ENCODE measurements at regions not wholly inside any gene's neighbourhood (a gene's known extent, or its start where the extent isn't known, plus 50 kb on each side); places are given as distances from the start of the nearest gene placed in this dataset.

GRCh38 chr15:35738370-35738769 lies 192.4 kb upstream of the DPH6 start:
- Histone ChIP-seq H3K27ac (ENCODE audit: insufficient read length, low read depth, low read length) (no peak overlapping the region), H3K4ac (ENCODE audit: low read depth, low read length) (no peak overlapping the region), H3K4me1 (ENCODE audit: insufficient read depth, low read length) (no peaks in the 10 kb centered on the region), H3K4me2 (ENCODE audit: insufficient read depth, insufficient read length, low read length) (no peak overlapping the region), H3K18ac (ENCODE audit: insufficient read length, low read depth, low read length) (no peak overlapping the region), H2BK12ac (ENCODE audit: insufficient read length, low read depth, low read length) (no peak overlapping the region), H2BK120ac (ENCODE audit: low read depth, low read length, poor library complexity, severe bottlenecking) (no peak overlapping the region), H3T11ph (ENCODE audit: low read length) (no peak overlapping the region), H2BK5ac (ENCODE audit: insufficient read length, low read length) (no peak overlapping the region), H3K56ac (ENCODE audit: insufficient read length, low read depth, low read length) (no peak overlapping the region), H3K14ac (ENCODE audit: insufficient read depth, low read length) (no peak overlapping the region), H2BK20ac (ENCODE audit: low read depth, low read length, poor library complexity, severe bottlenecking) (no peak overlapping the region), H3K23ac (ENCODE audit: insufficient read length, low read depth, low read length) (no peak overlapping the region), H4K20me1 (ENCODE audit: control insufficient read depth, insufficient read depth, insufficient read length) (no peaks in the 10 kb centered on the region), H4K8ac (replicated peaks; ENCODE audit: insufficient read length, low read depth, low read length) (no peak overlapping the region), H2AK5ac (ENCODE audit: insufficient read length, low read length) (no peak overlapping the region), H2BK15ac (ENCODE audit: low read depth, low read length) (no peak overlapping the region), H3K79me1 (ENCODE audit: insufficient read depth, low read depth, low read length, poor library complexity, severe bottlenecking) (no peaks in the 10 kb centered on the region), H3K27me3 (ENCODE audit: insufficient read depth, low read length) (no peaks in the 10 kb centered on the region), H3K23me2 (ENCODE audit: insufficient read length, low read depth, low read length, poor library complexity, severe bottlenecking) (no peaks in the 10 kb centered on the region), H3K9ac (ENCODE audit: extremely low read depth, insufficient read length, low read length) (no peak overlapping the region), H4K5ac (ENCODE audit: insufficient read length, low read depth, low read length) (no peak overlapping the region), H3K79me2 (ENCODE audit: insufficient read depth, low read length) (no peaks in the 10 kb centered on the region), H3K9me3 (ENCODE audit: control insufficient read depth, low read depth, low read length) (no peaks in the 10 kb centered on the region), H4K91ac (ENCODE audit: insufficient read length, low read depth, low read length) (no peak overlapping the region), H2AFZ (ENCODE audit: low read length) (no peak overlapping the region)
- Mint-ChIP-seq H3K4me1 (peaks cover 6 to 11% of the 10 kb centered on the region in 2 experiments; a peak in 3 of 4 replicates), H3K27me3 (ENCODE audit: low read depth) (no peaks in the 10 kb centered on the region; the same call in 1 of the 2 replicates), H3K36me3 (ENCODE audit: insufficient read depth in 1 of 3, low read depth in 3 of 3) (peaks cover 0 to 1% (median 0%) of the 10 kb centered on the region in 3 experiments; a peak in 2 of 7 replicates), H3K4me3 (no peak overlapping the region), H3K9me3 (peaks cover 0 to 5% of the 10 kb centered on the region in 2 experiments; a peak in 3 of 5 replicates), H3K27ac (peak overlapping the region in 2 of 3 experiments; percentile 0 to 15; a peak in 2 of 7 replicates)
- no CpG with 5 or more reads among the region's 3 CpGs for WGBS (ENCODE audit: extremely low coverage, insufficient read length, low lambda C conversion rate)
- peak; percentile 33 for DNase-seq
- no peak for TF ChIP-seq CTCF (conservative IDR thresholded peaks at IDR 0.05)

All from H9 (cell line).